ENCODE measurements at regions not wholly inside any gene's neighbourhood (a gene's known extent, or its start where the extent isn't known, plus 50 kb on each side); places are given as distances from the start of the nearest gene placed in this dataset.

DNA sequence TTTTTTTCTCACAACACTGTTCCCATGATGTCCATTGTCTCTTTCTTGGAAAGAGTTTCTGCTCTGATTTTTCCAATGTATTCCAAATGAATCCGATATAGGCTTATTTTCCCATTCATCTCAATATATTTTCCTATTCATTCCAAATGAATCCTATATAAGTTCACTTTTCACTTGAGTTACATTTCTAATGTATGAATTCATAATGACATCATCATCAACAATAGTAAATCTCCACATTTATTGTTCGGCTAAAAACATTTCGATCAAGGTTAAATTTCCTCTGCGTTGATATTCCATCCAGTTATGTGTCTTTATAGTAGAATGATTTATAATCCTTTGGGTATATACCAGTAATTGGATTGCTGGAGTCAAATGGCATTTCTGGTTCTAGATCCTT is 76.7 kb upstream of the SLC8A1 start:
- H3K9me3 ChIP-seq (ENCODE audit: insufficient read depth, low read depth, low read length), result no peaks in the 10 kb centered on the region
- no peak overlapping the region for H3K4me3 ChIP-seq (ENCODE audit: insufficient read depth, low read depth, low read length)
- no peak overlapping the region for H2AFZ ChIP-seq (ENCODE audit: low read depth, low read length)
- H3K4me1 ChIP-seq (ENCODE audit: insufficient read depth, low read length), result no peaks in the 10 kb centered on the region
- Mint-ChIP-seq H3K27ac (ENCODE audit: unreplicated experiment) (no peak overlapping the region), H3K27me3 (ENCODE audit: low read depth, unreplicated experiment) (no peaks in the 10 kb centered on the region), H3K4me1 (ENCODE audit: low read depth, unreplicated experiment) (no peaks in the 10 kb centered on the region), H3K36me3 (ENCODE audit: low read depth, unreplicated experiment) (no peaks in the 10 kb centered on the region), H3K4me3 (ENCODE audit: unreplicated experiment) (no peak overlapping the region), H3K9me3 (ENCODE audit: unreplicated experiment) (no peaks in the 10 kb centered on the region)
- H3K4me2 ChIP-seq (ENCODE audit: low read length), result no peak overlapping the region
- TF ChIP-seq CTCF (IDR thresholded peaks at IDR 0.05; ENCODE audit: insufficient read depth, low read depth, low read length), result no peak
- no peak for TF ChIP-seq EZH2 (IDR thresholded peaks at IDR 0.05; ENCODE audit: insufficient read depth, low read length)
- no peaks in the 10 kb centered on the region for H3K36me3 ChIP-seq (ENCODE audit: insufficient read depth, low read length)
- H3K27me3 ChIP-seq (ENCODE audit: insufficient read depth, low read length), result no peaks in the 10 kb centered on the region
- no peak overlapping the region for H3K9ac ChIP-seq (ENCODE audit: low read length)
- no peak overlapping the region for H3K27ac ChIP-seq (ENCODE audit: low read depth, low read length)
- DNase-seq (ENCODE audit: low read depth), result no peak
- H4K20me1 ChIP-seq (ENCODE audit: insufficient read depth, low read length), result no peaks in the 10 kb centered on the region
- no peak for FAIRE-seq
- no peaks in the 10 kb centered on the region for H3K79me2 ChIP-seq (ENCODE audit: insufficient read depth, low read length)

DNA sequence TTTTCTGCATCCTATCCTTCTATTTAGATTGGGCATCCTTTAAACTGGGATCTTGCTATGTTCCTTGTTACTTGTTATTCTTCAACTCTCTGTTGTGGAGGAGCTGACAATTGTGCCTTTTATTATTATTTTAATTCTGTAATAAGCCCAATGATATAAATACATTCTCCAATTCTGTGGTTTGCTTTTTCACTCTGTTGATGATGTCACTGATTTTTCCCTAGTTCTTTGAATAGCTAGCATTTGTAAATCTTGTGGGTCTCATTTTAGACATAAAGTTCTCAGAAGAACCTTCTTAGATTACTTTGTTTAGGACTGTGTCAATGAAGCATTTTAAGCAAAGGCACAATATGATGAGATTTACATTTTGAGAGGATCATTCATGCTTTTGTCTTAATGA is 79.5 kb upstream of the SLC8A1 start:
- no peak overlapping the region for H3K4me3 ChIP-seq (ENCODE audit: insufficient read depth, low read depth, low read length)
- H3K9me3 Mint-ChIP-seq (ENCODE audit: unreplicated experiment), result no peaks in the 10 kb centered on the region
- H3K27ac Mint-ChIP-seq (ENCODE audit: unreplicated experiment), result no peak overlapping the region
- H3K4me2 ChIP-seq (ENCODE audit: low read length), result no peak overlapping the region
- TF ChIP-seq CTCF (IDR thresholded peaks at IDR 0.05; ENCODE audit: insufficient read depth, low read depth, low read length), result no peak
- no peak for TF ChIP-seq EZH2 (IDR thresholded peaks at IDR 0.05; ENCODE audit: insufficient read depth, low read length)
- no peaks in the 10 kb centered on the region for H3K36me3 Mint-ChIP-seq (ENCODE audit: low read depth, unreplicated experiment)
- H3K79me2 ChIP-seq (ENCODE audit: insufficient read depth, low read length), result no peaks in the 10 kb centered on the region
- no peak for DNase-seq (ENCODE audit: low read depth)
- no peaks in the 10 kb centered on the region for H3K9me3 ChIP-seq (ENCODE audit: insufficient read depth, low read depth, low read length)
- no peak overlapping the region for H3K9ac ChIP-seq (ENCODE audit: low read length)
- H3K27me3 ChIP-seq (ENCODE audit: insufficient read depth, low read length), result no peaks in the 10 kb centered on the region
- no peak for FAIRE-seq
- no peaks in the 10 kb centered on the region for H4K20me1 ChIP-seq (ENCODE audit: insufficient read depth, low read length)
- H3K4me1 Mint-ChIP-seq (ENCODE audit: low read depth, unreplicated experiment), result peaks cover 3% of the 10 kb centered on the region
- no peaks in the 10 kb centered on the region for H3K4me1 ChIP-seq (ENCODE audit: insufficient read depth, low read length)
- H2AFZ ChIP-seq (ENCODE audit: low read depth, low read length), result no peak overlapping the region
- no peak overlapping the region for H3K27ac ChIP-seq (ENCODE audit: low read depth, low read length)
- H3K4me3 Mint-ChIP-seq (ENCODE audit: unreplicated experiment), result no peak overlapping the region
- no peaks in the 10 kb centered on the region for H3K27me3 Mint-ChIP-seq (ENCODE audit: low read depth, unreplicated experiment)
- H3K36me3 ChIP-seq (ENCODE audit: insufficient read depth, low read length), result no peaks in the 10 kb centered on the region

GRCh38 chr2:40534528-40534927 is 82.6 kb upstream of the SLC8A1 start:
- Histone ChIP-seq H3K79me2 (ENCODE audit: insufficient read depth, low read length) (no peaks in the 10 kb centered on the region), H3K9ac (ENCODE audit: low read length) (no peak overlapping the region), H3K4me3 (ENCODE audit: insufficient read depth, low read depth, low read length) (no peak overlapping the region), H4K20me1 (ENCODE audit: insufficient read depth, low read length) (no peaks in the 10 kb centered on the region), H3K4me1 (ENCODE audit: insufficient read depth, low read length) (no peaks in the 10 kb centered on the region), H3K27me3 (ENCODE audit: insufficient read depth, low read length) (no peaks in the 10 kb centered on the region), H3K27ac (ENCODE audit: low read depth, low read length) (no peak overlapping the region), H3K9me3 (ENCODE audit: insufficient read depth, low read depth, low read length) (no peaks in the 10 kb centered on the region), H3K4me2 (ENCODE audit: low read length) (no peak overlapping the region), H2AFZ (ENCODE audit: low read depth, low read length) (no peak overlapping the region), H3K36me3 (ENCODE audit: insufficient read depth, low read length) (no peaks in the 10 kb centered on the region)
- DNase-seq (ENCODE audit: low read depth) (peak; percentile 18), FAIRE-seq (peak; percentile 26)
- no peak for TF ChIP-seq CTCF (IDR thresholded peaks at IDR 0.05; ENCODE audit: insufficient read depth, low read depth, low read length)
- TF ChIP-seq EZH2 (IDR thresholded peaks at IDR 0.05; ENCODE audit: insufficient read depth, low read length), result no peak
- Mint-ChIP-seq H3K27me3 (ENCODE audit: low read depth, unreplicated experiment) (no peaks in the 10 kb centered on the region), H3K9me3 (ENCODE audit: unreplicated experiment) (no peaks in the 10 kb centered on the region), H3K4me3 (ENCODE audit: unreplicated experiment) (no peak overlapping the region), H3K36me3 (ENCODE audit: low read depth, unreplicated experiment) (no peaks in the 10 kb centered on the region), H3K4me1 (ENCODE audit: low read depth, unreplicated experiment) (peaks cover 3% of the 10 kb centered on the region), H3K27ac (ENCODE audit: unreplicated experiment) (no peak overlapping the region)

Data from astrocyte (in vitro differentiated cells and primary cell).